K562 (cell line): ENCODE measurements at regions not wholly inside any gene's neighbourhood (a gene's known extent, or its start where the extent isn't known, plus 50 kb on each side); places are given as distances from the start of the nearest gene placed in this dataset.

Experiments used
- ATAC-seq: fragments of 200-7000 bp; cut with Tn5 transposase; 3 replicates; pipeline ENCODE4 v1.9.1; 2020; ENCODE audit warnings: moderate library complexity
- BruUV-seq: library from RNA; stranded (reverse); fragments of 400-500 nt; replicated peaks from 2 replicates; lab custom pipeline; 2021; lab: Mats Ljungman, UMichigan
- CTCF ChIA-PET: fragments of 300-600 bp; formaldehyde crosslinking; extraction: SDS; loops from one replicate; lab custom pipeline; 2021; ENCODE audit warnings: low intra/inter-chr PET ratio; lab: Yijun Ruan, JAX
- POLR2A ChIA-PET: fragments of 300-600, 350-650 bp; sonication (Branson Sonifier 250); formaldehyde crosslinking; extraction: SDS; loops from one replicate; lab custom pipeline; 2021; ENCODE audit warnings: antibody characterized with exemption, inconsistent platforms; lab: Yijun Ruan, JAX
- DNase-seq, 4 experiments: peaks; one replicate each; pipeline versions ENCODE4 v3.0.0 to v3.0.0-alpha.2; 2011 to 2018; ENCODE audit warnings: low spot score in 3 of 4, mixed read lengths in 3 of 4; ENCODE audit errors: extremely low read depth in 1 of 4
- FAIRE-seq: peaks from 2 replicates; lab custom pipeline; 2011; peaks lifted over from hg19 to GRCh38; lab: Jason Lieb, UNC
- H2AFZ ChIP-seq: 2 replicates; pipeline ENCODE4 v1.6.0; 2011; ENCODE audit warnings: low read depth, low read length, control low read depth, inconsistent platforms
- H3K27ac ChIP-seq: fragments of 200-600 bp; 3 replicates; pipeline ENCODE4 v1.8.0; 2011; ENCODE audit warnings: low read depth, mild to moderate bottlenecking, control low read depth, inconsistent platforms, low read length, moderate library complexity, mixed read lengths; ENCODE audit errors: extremely low read depth
- H3K27me3 ChIP-seq, 2 experiments: fragments of 300-600 bp in 1 of 2; 2 replicates in 1 of 2; 3 replicates in 1 of 2; pipeline versions ENCODE4 v1.6.0 to v1.8.0; 2011; ENCODE audit warnings: inconsistent platforms in 2 of 2, low read length in 2 of 2, mild to moderate bottlenecking in 1 of 2, mixed read lengths in 1 of 2, moderate library complexity in 1 of 2; ENCODE audit not compliant: control insufficient read depth in 2 of 2, insufficient read depth in 2 of 2
- H3K36me3 ChIP-seq: fragments of 300-600 bp; 3 replicates; pipeline ENCODE4 v1.8.0; 2011; ENCODE audit warnings: mild to moderate bottlenecking, low read length, inconsistent platforms; ENCODE audit not compliant: control insufficient read depth, insufficient read depth
- H3K4me1 ChIP-seq, 2 experiments: fragments of 200-600 bp in 1 of 2; replicated peaks in 1 of 2; 2 replicates in 1 of 2; 3 replicates in 1 of 2; pipeline versions ENCODE4 v1.5.1 to v1.8.0; 2011; ENCODE audit warnings: inconsistent platforms in 2 of 2, low read length in 2 of 2, mild to moderate bottlenecking in 1 of 2, mixed read lengths in 1 of 2, moderate library complexity in 1 of 2; ENCODE audit not compliant: control insufficient read depth in 2 of 2, insufficient read depth in 2 of 2
- H3K4me2 ChIP-seq: 2 replicates; pipeline ENCODE4 v1.6.1; 2011; ENCODE audit warnings: low read length, control low read depth, inconsistent platforms, mixed read lengths; ENCODE audit not compliant: insufficient read depth
- H3K4me3 ChIP-seq: fragments of 200-600 bp; sonication (generic), shearing (Covaris generic); 2 replicates; pipeline ENCODE4 v1.5.1; 2016; ENCODE audit warnings: control low read depth, inconsistent platforms
- H3K79me2 ChIP-seq: fragments of 200-600 bp; 3 replicates; pipeline ENCODE4 v1.8.0; 2011; ENCODE audit warnings: low read length, inconsistent platforms; ENCODE audit not compliant: control insufficient read depth, insufficient read depth
- H3K9ac ChIP-seq, 2 experiments: 2 replicates each; pipeline versions ENCODE4 v1.6.0 to v1.6.1; 2011; ENCODE audit warnings: low read depth in 2 of 2, low read length in 2 of 2, control low read depth in 1 of 2, inconsistent platforms in 1 of 2, mild to moderate bottlenecking in 1 of 2, mixed read lengths in 1 of 2; ENCODE audit not compliant: insufficient read depth in 1 of 2
- H3K9me1 ChIP-seq: one replicate; pipeline ENCODE4 v1.6.0; 2011; ENCODE audit warnings: inconsistent platforms, mild to moderate bottlenecking, low read length, moderate library complexity; ENCODE audit not compliant: control insufficient read depth, insufficient read depth
- H3K9me3 ChIP-seq: replicated peaks from 2 replicates; pipeline ENCODE4 v1.5.1; 2011; ENCODE audit warnings: low read depth, low read length, inconsistent platforms; ENCODE audit not compliant: control insufficient read depth, insufficient read depth
- H4K20me1 ChIP-seq: replicated peaks from 2 replicates; pipeline ENCODE4 v1.6.1; 2011; ENCODE audit warnings: low read length, inconsistent platforms, mixed read lengths; ENCODE audit not compliant: control insufficient read depth, insufficient read depth
- CREB1 ChIP-seq, 2 experiments: sonication (generic) in 1 of 2; formaldehyde crosslinking in 1 of 2; IDR thresholded peaks; 2 replicates each; pipeline versions ENCODE4 v1.6.1 to v1.8.0; 2012 to 2022; ENCODE audit warnings: inconsistent platforms in 1 of 2, mild to moderate bottlenecking in 1 of 2, missing genetic modification reagents in 1 of 2, moderate library complexity in 1 of 2
- DDX20 ChIP-seq: fragments of 450-650 bp; IDR thresholded peaks from 2 replicates; pipeline ENCODE4 v1.6.1; 2016; ENCODE audit warnings: missing genetic modification characterization, low read depth, mild to moderate bottlenecking, missing compliant biosample characterization, moderate library complexity
- EP400 ChIP-seq: fragments of 450-650 bp; IDR thresholded peaks from 2 replicates; pipeline ENCODE4 v1.6.1; 2017; ENCODE audit warnings: antibody characterized with exemption, mild to moderate bottlenecking, moderate library complexity
- FOSL1 ChIP-seq: fragments of 200-800 bp; sonication (Bioruptor generic); conservative IDR thresholded peaks from 2 replicates; pipeline ENCODE4 v1.6.1; 2016; ENCODE audit warnings: missing genetic modification characterization, missing compliant biosample characterization
- KLF6 ChIP-seq: fragments of 250-450 bp; sonication (Bioruptor Pico); IDR thresholded peaks from 2 replicates; pipeline ENCODE4 v1.4.0; 2020; ENCODE audit warnings: mild to moderate bottlenecking, moderate library complexity, borderline replicate concordance
- MAX ChIP-seq: sonication (generic); formaldehyde crosslinking; IDR thresholded peaks from 2 replicates; pipeline ENCODE4 v1.9.0; 2022; ENCODE audit warnings: mild to moderate bottlenecking, missing genetic modification reagents
- MBD2 ChIP-seq: sonication (generic); IDR thresholded peaks from 2 replicates; pipeline ENCODE4 v1.6.1; 2016; ENCODE audit warnings: low read depth, borderline replicate concordance
- MTA2 ChIP-seq: fragments of 450-650 bp; IDR thresholded peaks from 2 replicates; pipeline ENCODE4 v1.6.1; 2016; ENCODE audit warnings: low read depth
- MXD1 ChIP-seq: fragments of 250-450 bp; sonication (Bioruptor Pico); IDR thresholded peaks from 2 replicates; pipeline ENCODE4 v1.8.0; 2021; ENCODE audit warnings: borderline replicate concordance, mild to moderate bottlenecking, moderate library complexity; ENCODE audit not compliant: poor library complexity, severe bottlenecking
- NR3C1 ChIP-seq: sonication (generic); formaldehyde crosslinking; IDR thresholded peaks from 2 replicates; pipeline ENCODE4 v1.8.1; 2022; ENCODE audit warnings: missing genetic modification reagents
- PML ChIP-seq: IDR thresholded peaks from 2 replicates; pipeline ENCODE4 v1.6.1; 2012; ENCODE audit warnings: low read length, inconsistent platforms
- ZBTB12 ChIP-seq: fragments of 250-450 bp; sonication (Bioruptor Pico); IDR thresholded peaks from 2 replicates; pipeline ENCODE4 v1.4.0; 2020
- ZNF324 ChIP-seq: fragments of 250-450 bp; sonication (Bioruptor Pico); IDR thresholded peaks from 2 replicates; pipeline ENCODE4 v1.4.0; 2020; ENCODE audit warnings: mild to moderate bottlenecking
- ZNF717 ChIP-seq: fragments of 250-450 bp; sonication (Bioruptor Pico); IDR thresholded peaks from 2 replicates; pipeline ENCODE4 v1.5.0; 2021
- WGBS: fragments of 100-300 bp; shearing (Covaris generic); methylation state at CpG from one replicate; pipeline ENCODE4 v1.1.6; 2016; ENCODE audit warnings: low coverage, mixed read lengths; ENCODE audit not compliant: insufficient coverage; ENCODE audit errors: missing lambda C conversion rate; 5-methylcytosine and 5-hydroxymethylcytosine counted together
- in situ Hi-C: fragments of 300-500 bp; cut with MboI; formaldehyde crosslinking; loops from 4 replicates; pipeline ENCODE4 v1.15.0; 2018; ENCODE audit warnings: inconsistent platforms, mixed read lengths
- intact Hi-C: fragments of 100-400 bp; cut with micrococcal nuclease; formaldehyde crosslinking; loops from 2 replicates; pipeline ENCODE4 v1.14.2; 2022

GRCh38 chr9:107215381-107215780 is 67.7 kb upstream of the RAD23B start:
- Histone ChIP-seq H3K9me3 (no peaks in the 10 kb centered on the region), H3K79me2 (no peaks in the 10 kb centered on the region), H3K27ac (no peak overlapping the region), H3K4me2 (no peak overlapping the region), H4K20me1 (no peaks in the 10 kb centered on the region), H3K4me1 (no peaks in the 10 kb centered on the region), H2AFZ (no peak overlapping the region), H3K9me1 (peaks cover 3% of the 10 kb centered on the region), H3K9ac (no peak overlapping the region), H3K27me3 (peaks cover 4 to 10% of the 10 kb centered on the region in 2 experiments; a peak in 4 of 5 replicates), H3K4me3 (no peak overlapping the region), H3K36me3 (no peaks in the 10 kb centered on the region)
- no TSS peak for BruUV-seq
- DNase-seq: no peak
- ChIA-PET CTCF (no interaction called here), POLR2A (no interaction called here)
- ATAC-seq: no peak
- TF ChIP-seq ZBTB12 (CRISPR knock-in tag): no peak
- TF ChIP-seq FOSL1 (tag): peak; percentile 57
- intact Hi-C loops: no loop called here
- in situ Hi-C loops: no loop called here
- FAIRE-seq: no peak
- 0% methylated on average over 2 of the region's 2 CpGs for WGBS

GRCh38 chr9:107216329-107216728 is 66.8 kb upstream of the RAD23B start:
- intact Hi-C loops (no loop called here), in situ Hi-C loops (no loop called here)
- FAIRE-seq: no peak
- WGBS: 0% methylated on average over 4 of the region's 4 CpGs
- Histone ChIP-seq H2AFZ (no peak overlapping the region), H3K9ac (no peak overlapping the region), H3K9me1 (peaks cover 3% of the 10 kb centered on the region), H3K4me2 (no peak overlapping the region), H3K27me3 (peaks cover 4 to 7% of the 10 kb centered on the region in 2 experiments; a peak in 4 of 5 replicates), H3K36me3 (no peaks in the 10 kb centered on the region), H3K4me1 (no peaks in the 10 kb centered on the region), H3K27ac (no peak overlapping the region), H3K79me2 (no peaks in the 10 kb centered on the region), H3K9me3 (no peaks in the 10 kb centered on the region), H3K4me3 (no peak overlapping the region), H4K20me1 (no peaks in the 10 kb centered on the region)
- BruUV-seq: no TSS peak
- ChIA-PET POLR2A (no interaction called here), CTCF (no interaction called here)
- ATAC-seq: no peak
- DNase-seq: no peak
- TF ChIP-seq KLF6 (no peak), MXD1 (CRISPR knock-in tag) (no peak), ZNF324 (CRISPR knock-in tag) (no peak), NR3C1 (CRISPR knock-in tag) (no peak), MTA2 (no peak), MAX (CRISPR knock-in tag) (no peak), PML (no peak), ZNF717 (CRISPR knock-in tag) (no peak), CREB1 (IDR thresholded peaks at IDR 0.05) (no peak), CREB1 (CRISPR knock-in tag; IDR thresholded peaks at IDR 0.05) (no peak), DDX20 (no peak), EP400 (no peak), MBD2 (no peak)
